LNCaP clone FGC (cell line): ENCODE measurements at regions not wholly inside any gene's neighbourhood (a gene's known extent, or its start where the extent isn't known, plus 50 kb on each side); places are given as distances from the start of the nearest gene placed in this dataset.

Experiments
- DNase-seq: peaks from one replicate; pipeline ENCODE4 v3.0.0-alpha.2; 2011; ENCODE audit warnings: low read depth
- H3K4me3 ChIP-seq: 2 replicates; pipeline ENCODE4 v1.5.1; 2011; ENCODE audit warnings: mild to moderate bottlenecking, low read depth, low read length, control low read depth
- TF ChIP-seq, protein P1 (sequence below): IDR thresholded peaks from 2 replicates; pipeline ENCODE4 v1.5.1; 2012; ENCODE audit warnings: mild to moderate bottlenecking; ENCODE audit not compliant: control insufficient read depth, insufficient read depth; ENCODE audit errors: extremely low read depth

DNA sequence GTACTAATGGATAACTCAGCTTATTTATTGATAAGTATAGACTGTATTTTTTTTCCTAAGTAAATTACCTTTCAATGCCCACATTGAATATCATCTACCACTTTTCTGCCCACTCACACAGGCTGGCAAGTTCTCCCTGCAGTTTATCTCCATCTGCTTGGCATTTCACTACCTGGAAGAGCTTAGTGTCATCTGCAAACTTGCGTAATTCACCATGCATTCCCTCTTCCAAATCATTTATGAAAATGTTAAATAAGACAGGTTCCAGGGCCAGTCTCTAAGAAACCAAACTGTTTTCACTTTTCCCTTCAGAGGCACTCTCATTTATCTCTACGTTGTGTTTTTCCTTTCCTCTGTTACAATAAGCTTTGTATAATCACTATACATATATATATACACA, 1076.6 kb downstream of the IGSF11 start:
- TF ChIP-seq, protein P1, sequence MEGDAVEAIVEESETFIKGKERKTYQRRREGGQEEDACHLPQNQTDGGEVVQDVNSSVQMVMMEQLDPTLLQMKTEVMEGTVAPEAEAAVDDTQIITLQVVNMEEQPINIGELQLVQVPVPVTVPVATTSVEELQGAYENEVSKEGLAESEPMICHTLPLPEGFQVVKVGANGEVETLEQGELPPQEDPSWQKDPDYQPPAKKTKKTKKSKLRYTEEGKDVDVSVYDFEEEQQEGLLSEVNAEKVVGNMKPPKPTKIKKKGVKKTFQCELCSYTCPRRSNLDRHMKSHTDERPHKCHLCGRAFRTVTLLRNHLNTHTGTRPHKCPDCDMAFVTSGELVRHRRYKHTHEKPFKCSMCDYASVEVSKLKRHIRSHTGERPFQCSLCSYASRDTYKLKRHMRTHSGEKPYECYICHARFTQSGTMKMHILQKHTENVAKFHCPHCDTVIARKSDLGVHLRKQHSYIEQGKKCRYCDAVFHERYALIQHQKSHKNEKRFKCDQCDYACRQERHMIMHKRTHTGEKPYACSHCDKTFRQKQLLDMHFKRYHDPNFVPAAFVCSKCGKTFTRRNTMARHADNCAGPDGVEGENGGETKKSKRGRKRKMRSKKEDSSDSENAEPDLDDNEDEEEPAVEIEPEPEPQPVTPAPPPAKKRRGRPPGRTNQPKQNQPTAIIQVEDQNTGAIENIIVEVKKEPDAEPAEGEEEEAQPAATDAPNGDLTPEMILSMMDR, result no peak
- H3K4me3 ChIP-seq, result no peak overlapping the region
- DNase-seq, result no peak

DNA sequence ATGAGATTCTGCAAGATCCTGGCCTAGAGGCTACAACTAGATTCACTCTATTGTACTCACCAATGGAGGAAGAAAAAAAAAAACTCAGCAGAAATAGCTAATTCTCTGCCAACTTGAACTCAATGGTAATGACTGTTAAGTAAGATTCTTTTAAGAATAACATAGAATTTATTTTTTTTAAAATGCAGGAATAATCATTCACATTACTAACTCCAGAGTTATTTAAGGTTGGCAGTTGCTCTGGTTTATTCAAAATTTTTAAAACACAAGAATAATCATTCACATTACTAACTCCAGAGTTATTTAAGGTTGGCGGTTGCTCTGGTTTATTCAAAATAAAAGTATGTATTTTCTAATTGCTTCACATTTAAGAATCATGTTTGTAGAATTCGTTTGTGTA, 1071.9 kb downstream of the IGSF11 start:
- TF ChIP-seq, protein P1, result no peak
- no peak for DNase-seq
- H3K4me3 ChIP-seq, result no peak overlapping the region

DNA sequence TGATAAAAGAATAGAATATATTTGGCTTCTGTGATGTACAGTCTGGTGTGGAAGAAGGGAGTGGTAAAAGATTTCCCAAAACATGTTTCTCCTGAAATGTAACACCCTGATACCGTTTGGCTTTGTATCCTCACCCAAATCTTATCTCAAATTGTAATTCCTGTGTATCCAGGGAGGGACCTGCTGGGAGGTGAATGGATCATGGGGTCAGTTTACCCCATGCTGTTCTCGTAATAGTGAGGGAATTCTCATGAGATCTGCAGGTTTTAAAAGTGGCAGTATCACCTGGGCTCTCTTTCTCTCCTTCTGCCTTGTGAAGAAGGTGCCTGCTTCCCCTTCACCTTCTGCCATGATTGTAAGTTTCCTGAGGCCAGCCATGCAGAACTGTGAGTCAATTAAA, 1070.8 kb downstream of the IGSF11 start:
- TF ChIP-seq, protein P1, result no peak

DNA sequence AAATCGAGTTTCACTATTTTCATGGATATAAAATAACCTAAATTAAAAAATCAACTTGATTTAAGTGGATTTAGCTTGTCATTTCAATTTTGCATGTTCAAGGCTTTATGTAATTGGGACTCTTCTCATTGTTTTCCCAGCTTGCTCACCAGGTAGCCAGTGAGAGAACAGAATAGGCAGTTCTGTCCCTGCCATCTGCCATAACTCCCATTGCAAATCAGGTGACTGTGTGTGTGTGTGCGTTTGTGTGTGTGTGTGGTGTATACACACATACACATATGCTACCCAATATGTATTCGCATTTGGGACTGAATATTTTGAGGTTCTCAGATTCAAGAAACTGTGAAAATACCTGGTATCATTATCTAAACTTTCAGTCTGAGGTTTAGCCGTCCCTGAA, 1069.8 kb downstream of the IGSF11 start:
- no peak overlapping the region for H3K4me3 ChIP-seq
- no peak for DNase-seq
- TF ChIP-seq, protein P1, result no peak

More for the DNA sequence above, 1070.8 kb downstream of the IGSF11 start:
- no peak for DNase-seq
- H3K4me3 ChIP-seq, result no peak overlapping the region

DNA sequence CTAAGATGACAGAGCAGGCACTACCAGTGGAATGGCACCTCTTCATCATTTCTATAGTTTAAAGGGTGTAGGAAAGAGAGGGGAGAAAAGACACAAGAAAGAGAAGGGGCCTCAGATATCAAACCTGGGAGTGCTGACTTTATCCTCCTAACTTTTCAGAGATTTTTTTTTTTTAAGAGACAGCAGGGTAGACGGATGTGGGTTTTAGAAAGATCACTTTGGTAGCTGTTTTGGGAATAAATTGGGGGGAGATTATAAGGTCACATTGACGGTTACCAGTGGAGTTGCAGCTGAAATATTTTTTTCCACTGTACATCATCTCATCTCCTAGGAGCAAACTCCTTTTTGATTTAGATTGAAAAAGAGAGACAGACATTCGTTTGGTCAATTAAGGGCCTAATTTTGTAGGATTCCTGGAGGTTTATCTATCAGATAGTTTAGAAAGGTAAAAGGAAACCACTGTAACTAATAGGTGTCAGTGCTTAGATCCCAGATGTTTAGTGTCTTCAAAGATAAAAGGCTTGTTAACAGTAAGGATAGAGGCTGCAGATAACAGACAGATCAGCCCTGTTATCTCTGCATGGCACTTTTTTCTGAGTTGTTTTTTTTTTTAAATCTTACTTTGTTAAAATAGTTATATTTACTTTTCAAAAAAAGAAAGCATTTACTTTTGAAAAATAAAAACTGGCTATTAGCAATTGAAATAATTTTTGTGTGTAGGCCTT, 1057.0 kb downstream of the IGSF11 start:
- DNase-seq, result no peak
- no peak overlapping the region for H3K4me3 ChIP-seq
- TF ChIP-seq, protein P1, result no peak

DNA sequence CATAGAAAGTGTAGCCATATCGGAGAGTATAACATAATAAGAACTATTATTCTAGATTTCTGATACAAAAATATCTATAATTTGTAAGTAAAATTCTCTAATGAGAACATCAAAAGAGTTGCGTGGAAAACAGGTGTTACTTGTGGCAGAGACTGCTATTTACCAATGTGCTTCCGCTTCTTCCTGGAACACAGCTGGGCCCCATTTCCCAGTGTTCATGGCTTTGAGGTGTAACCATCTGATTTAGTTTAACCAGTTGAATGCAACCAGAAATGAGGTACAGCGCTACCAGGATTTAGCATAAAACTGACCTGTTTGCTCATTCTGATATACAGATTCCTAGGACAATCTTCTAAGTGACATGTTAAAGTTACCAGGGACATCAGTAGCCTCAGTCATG, 1055.2 kb downstream of the IGSF11 start:
- TF ChIP-seq, protein P1, result no peak
- no peak for DNase-seq
- H3K4me3 ChIP-seq, result no peak overlapping the region

DNA sequence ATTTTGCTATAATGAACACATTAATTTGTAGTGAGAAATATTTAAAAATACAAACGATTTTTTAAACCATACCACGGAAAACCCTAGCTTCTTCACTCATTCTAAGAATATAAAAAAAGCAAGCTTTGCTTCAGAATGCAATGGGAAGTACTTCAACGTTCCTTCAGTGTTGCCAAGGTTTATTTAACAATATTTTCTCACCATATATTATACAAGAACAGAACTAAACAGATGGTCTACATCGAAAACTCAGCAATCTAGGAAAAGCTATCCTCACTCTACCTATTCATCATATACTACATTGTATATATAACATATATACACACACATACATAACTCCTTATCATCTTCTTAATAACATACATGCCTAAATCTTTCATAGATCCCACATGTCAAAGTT, 1047.4 kb downstream of the IGSF11 start:
- H3K4me3 ChIP-seq, result no peak overlapping the region
- no peak for DNase-seq
- TF ChIP-seq, protein P1, result no peak
